HG03045 (cell line): ENCODE measurements at regions not wholly inside any gene's neighbourhood (a gene's known extent, or its start where the extent isn't known, plus 50 kb on each side); places are given as distances from the start of the nearest gene placed in this dataset.

Experiments used
- ATAC-seq: cut with Tn5 transposase; IDR thresholded peaks from one replicate; pipeline ENCODE4 v1.9.1; 2021; ENCODE audit warnings: mild to moderate bottlenecking, moderate library complexity; ENCODE audit not compliant: unreplicated experiment

DNA sequence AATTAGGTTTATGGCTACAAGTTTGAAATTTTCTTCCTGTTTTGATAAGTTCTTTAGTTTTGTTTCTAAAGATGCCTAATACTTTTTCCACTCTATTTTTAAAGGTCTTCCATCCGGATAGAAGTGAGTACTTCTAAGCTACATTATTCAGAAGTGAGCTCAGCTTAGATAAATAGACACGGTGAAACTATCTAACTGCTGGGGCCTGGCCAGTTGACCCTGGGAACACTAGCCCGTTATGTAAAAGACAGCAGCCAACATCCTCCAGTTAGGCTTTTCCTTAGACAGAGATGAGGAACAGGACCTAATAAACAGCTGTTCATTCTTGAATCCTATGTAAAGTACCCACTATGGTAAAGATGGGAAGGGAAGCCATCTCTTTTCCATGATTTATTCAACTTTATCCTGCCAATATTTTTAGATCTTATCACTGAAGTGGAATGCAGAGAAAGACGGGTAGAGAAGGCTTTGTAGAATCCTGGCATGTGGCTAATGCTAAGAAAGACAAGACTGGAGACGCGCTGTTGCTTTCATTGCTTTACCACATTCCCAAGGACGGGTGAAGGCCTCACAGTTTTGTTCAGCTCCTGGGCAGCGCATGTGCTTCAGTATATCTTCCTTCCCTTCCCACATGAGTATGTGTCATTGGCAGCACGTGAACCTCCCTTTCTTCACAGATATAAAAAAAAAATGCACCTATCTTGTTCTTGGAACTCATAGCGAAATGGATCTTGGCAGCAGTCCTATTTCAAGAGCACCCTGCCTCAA is 340.0 kb upstream of the MEOX2 start:
- ATAC-seq, result no peak

DNA sequence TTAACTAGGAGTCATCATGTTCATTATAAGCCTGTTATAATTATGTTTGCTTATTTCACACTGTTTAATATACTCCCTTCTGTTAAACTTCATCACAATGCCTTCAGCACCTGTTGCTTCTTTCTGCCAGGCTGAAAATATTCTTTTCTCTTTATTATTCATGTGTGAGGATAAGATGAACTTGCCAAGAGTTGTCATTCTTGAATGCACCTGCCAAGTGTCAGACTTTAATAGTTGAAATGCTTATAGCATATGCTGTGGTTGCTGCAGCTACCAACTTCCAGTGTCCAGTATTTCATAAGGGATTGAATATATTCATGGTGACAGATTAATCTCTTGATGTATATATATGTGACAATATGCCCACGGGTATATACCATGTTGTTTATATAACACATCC is 339.2 kb upstream of the MEOX2 start:
- ATAC-seq, result no peak

- no peak for ATAC-seq
Measured at GRCh38 chr7:16023503-16023902, 337.0 kb upstream of the MEOX2 start.

- no peak for ATAC-seq
Measured at GRCh38 chr7:16023046-16023445, 336.6 kb upstream of the MEOX2 start.

DNA sequence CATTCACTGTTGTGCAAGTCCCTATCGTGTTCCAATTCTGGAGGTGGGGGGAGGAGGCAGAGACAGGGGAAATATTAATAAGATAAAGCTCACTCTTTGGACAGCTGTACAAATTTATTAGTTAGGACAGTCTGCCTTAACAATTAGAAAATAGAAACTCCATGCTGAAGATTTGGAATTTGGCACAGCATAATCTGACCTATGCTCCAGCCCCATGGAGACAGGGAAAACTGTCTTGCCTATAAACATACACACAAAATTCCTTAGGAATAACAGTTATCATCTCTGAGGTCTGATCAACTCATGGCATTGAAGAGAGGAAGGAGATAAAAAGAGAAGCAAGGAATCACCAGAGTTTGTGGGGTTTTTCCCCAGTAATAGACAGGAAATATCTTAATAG is 335.4 kb upstream of the MEOX2 start:
- ATAC-seq, result no peak

GRCh38 chr7:16015981-16016380 is 329.5 kb upstream of the MEOX2 start:
- no peak for ATAC-seq

DNA sequence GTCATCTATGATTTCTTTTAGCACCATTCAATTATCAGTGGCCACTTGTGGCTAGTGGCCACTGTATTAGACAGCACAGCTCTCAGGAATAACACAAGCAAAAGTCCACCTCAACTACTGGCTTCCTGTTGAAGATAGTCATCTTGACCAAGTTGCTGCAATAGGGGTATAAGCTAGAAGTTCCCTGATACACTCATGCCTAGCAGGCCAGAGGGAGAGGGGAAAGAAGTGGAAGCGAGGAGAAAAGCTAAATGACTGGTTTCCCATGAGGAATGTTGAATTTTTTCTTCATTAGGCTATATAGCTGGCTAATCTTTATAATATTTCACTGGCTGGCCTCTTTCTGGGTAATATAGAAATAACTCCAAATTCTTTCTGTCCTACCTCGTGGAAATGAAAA is 327.5 kb upstream of the MEOX2 start:
- no peak for ATAC-seq

DNA sequence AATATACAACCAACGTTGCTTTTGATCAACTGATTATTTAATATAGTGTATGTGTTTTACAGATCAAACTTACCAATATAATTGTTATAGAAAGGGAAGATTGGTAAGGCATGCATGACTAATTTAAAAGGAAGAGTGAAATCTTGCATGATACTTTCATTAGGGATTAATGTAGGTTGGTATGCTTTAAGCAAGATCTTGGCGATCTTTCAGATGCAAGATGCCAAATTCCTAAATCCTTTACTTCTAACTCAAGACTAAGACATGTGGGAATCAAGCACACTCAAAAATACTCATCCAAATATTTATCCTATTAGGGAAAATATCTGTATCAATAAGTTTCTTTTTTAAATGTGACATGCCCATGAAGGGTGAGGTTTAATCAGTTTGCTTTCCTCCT is 321.4 kb upstream of the MEOX2 start:
- no peak for ATAC-seq

DNA sequence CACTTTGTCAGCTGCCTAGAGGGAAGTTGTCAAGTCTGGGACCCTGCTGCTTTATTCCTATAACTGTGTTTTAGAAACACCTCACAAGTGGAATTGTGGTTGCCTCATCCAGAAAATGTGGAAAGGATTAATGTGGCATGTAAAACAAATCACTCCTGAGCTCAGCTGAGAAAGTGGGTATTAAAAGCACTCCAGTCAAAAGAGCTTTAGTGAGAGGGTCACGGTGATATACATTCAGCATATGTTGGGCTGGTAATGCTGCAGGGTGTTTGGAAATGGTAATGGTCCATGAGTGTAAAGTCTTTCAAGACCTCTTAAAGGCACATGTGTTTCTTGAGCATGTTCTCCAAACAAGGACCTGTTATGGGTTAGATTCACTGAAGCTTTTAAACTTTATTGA is 318.2 kb upstream of the MEOX2 start:
- ATAC-seq, result no peak

DNA sequence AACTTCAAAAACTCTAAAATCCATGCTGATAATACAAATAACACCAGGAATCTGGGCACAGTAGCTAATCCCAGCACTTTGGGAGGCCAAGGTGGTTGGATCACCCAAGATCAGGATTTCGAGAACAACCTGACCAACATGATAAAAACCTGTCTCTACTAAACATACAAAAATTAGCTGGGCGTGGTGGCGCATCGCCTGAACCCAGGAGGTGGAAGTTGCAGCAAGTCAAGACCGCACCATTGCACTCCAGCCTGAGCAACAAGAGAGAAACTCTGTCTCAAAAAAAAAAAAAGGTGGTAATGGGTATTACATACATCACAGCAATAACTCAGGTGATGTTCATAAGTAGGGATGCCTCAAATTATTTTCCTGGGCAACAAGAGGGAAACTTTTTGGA is 315.0 kb upstream of the MEOX2 start:
- no peak for ATAC-seq

GRCh38 chr7:15998617-15999016 is 312.1 kb upstream of the MEOX2 start:
- ATAC-seq, result no peak

DNA sequence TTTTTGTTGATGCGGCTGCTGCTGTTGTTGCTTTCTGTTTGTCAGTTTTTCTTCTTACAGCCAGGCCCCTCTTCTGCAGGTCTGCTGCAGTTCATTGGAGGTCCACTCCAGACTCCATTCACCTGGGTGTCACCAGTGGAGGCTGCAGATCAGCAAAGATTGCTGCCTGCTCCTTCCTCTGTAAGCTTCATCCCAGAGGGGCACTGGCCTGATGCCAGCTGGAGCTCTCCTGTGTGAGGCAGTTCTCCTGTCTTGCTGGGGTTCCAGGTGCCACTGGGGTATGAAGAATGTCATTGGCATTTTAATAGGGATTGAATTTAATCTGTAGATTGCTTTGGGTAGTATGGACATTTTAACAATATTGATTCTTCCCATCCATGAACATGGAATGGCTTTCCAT is 308.5 kb upstream of the MEOX2 start:
- ATAC-seq, result no peak

DNA sequence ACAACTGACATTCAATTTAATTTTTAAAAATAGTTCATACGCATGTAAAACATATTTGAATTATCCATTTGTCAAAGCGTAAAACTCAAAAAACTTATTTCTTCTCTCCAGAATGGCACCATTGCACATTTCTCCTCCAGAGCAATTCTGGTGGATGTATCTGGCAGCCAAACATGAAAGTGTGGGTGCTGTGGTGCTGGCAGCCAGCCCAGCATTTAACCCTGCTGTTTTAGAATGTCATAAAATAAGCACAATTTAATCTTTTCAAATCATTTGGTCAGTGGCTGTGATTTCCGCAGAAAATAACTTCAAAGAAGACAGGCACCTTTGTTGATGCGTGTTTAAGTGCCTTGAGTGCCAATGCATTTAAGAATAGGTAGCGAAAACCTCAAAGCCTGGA is 302.7 kb upstream of the MEOX2 start:
- no peak for ATAC-seq

DNA sequence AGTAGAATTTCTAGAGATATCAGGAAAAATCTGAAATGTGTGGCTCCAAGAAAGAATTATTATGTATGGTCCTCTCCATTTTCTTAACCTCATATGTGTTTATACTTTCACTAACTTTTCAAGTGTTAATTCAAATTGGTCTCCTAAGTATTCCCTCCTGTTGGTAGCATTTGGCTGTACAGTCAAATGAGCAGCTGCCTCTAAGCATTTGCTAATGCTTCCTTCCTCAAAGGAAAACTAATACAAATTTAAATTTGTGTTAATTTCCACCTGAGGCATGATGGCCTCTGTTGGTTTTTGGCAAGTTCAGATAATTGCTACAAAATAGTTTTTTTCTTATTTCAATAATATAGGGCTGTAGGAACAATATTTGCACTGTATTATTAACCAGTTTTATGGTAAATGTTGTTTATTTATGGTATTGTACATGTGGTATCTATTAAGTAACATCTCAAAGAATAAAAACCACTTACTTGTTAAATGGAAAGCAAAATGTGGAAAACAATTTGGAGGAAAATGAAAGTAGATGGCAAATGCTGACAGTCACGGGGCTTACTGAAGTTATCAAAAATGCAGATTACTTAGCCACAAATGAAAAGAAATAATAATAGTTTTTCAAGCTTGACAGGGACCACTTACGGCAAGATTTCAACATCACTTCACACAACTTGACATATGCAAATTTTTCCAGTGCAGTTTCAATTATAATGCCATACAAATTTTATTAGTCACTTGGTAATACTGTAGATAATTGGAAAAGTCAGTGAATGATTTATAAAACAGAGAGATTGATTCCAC is 299.3 kb upstream of the MEOX2 start:
- ATAC-seq, result no peak

GRCh38 chr7:15977663-15978062 is 291.2 kb upstream of the MEOX2 start:
- no peak for ATAC-seq

DNA sequence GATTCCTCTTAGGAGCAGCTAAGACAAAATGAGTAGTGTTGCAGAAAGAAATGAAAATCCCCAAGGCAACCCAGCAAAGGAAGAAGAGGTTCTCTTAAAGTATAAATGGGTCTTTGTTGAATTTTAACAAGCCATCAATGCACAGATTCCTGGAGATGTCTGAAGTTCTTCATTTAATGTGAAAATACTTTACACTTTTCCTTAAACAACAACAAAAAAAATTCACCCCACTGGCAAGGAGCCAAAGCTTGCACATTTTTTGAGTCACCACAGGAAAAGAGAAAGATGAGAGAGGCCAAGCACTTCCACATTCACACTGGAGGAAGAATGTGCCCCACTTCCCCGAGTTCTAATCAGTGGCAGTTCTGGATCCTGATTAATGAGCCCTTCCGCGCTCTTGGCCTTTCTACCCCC is 286.4 kb upstream of the MEOX2 start:
- ATAC-seq, result no peak

DNA sequence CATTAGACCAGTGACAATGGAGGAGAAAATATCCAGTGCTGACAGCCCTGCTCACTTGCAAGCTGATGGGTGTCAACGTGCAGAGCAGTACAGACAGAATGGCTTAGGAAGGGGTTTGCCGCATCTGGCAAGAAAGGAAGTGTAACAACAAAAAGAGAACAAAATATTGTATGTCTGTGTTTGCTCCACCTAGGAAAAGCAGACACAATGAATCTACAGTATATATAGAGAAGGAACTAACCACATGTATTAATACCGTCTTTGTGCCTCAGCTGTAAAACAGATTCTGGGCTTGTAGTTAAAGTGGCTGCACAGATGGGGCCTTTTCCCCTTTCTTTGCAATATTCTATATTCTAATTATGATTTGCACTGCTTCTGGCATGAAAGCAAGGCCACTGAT is 281.1 kb upstream of the MEOX2 start:
- ATAC-seq, result no peak

DNA sequence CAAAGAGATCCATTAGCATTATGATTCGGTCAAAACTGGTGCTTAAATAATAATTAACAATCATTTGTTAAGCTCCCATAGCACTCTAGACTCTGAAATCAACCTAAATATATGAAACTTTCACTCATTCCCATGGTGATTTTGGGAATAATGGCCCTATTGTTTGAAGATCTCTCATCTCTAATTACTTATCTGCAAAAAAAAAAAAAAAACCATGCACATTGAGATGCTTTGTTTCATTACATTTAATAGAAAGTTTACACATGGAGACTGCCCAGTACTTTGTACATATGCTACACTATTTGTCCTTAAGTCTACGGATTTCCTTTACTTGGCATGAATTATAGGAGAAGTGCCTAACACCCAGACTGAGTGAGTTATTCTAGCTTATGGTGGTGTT is 280.6 kb upstream of the MEOX2 start:
- no peak for ATAC-seq

GRCh38 chr7:15963206-15963605 is 276.7 kb upstream of the MEOX2 start:
- no peak for ATAC-seq

- ATAC-seq, result no peak
Measured at GRCh38 chr7:15954671-15955354, 268.3 kb upstream of the MEOX2 start.

DNA sequence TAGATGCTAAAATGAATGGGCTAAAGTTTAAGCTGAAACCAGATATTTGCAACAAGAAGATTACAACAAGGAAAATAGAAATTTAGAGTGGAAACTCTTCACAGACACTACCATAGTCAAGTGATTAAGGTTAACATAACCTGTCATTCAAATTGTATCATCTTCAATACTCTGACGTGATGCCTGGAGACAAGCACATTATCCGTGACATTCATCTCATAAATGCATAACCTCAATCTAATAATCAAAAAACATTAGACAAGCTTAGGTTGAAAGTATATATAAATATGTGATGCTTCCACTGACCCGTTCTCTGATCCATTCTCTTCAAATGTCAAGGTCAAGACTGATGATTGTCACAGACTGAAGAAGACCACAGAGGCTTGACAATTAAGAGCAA is 263.8 kb upstream of the MEOX2 start:
- ATAC-seq, result no peak

- ATAC-seq, result no peak
Measured at GRCh38 chr7:15947754-15948153, 261.3 kb upstream of the MEOX2 start.
